ENCODE measurements at regions not wholly inside any gene's neighbourhood (a gene's known extent, or its start where the extent isn't known, plus 50 kb on each side); places are given as distances from the start of the nearest gene placed in this dataset.

DNA sequence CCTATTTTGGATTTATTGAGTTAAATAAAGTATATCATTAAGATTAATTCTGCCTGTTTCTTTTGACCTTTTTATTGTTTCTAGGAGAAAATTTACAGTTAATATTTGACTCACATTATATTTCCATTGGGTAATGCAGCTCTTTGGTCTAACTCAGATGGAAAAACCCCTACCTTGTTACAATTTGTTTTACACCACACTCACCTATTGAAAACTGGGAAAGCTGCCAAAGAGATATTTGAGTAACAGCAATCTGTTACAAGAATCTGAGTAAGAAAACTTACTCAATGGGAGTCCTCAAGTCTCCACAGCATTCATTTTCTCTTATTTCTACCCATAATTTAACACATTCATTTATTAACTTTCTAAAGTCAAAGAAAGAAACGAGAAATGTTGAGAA, 108.0 kb upstream of the TLL1 start:
- TF ChIP-seq, protein P1, sequence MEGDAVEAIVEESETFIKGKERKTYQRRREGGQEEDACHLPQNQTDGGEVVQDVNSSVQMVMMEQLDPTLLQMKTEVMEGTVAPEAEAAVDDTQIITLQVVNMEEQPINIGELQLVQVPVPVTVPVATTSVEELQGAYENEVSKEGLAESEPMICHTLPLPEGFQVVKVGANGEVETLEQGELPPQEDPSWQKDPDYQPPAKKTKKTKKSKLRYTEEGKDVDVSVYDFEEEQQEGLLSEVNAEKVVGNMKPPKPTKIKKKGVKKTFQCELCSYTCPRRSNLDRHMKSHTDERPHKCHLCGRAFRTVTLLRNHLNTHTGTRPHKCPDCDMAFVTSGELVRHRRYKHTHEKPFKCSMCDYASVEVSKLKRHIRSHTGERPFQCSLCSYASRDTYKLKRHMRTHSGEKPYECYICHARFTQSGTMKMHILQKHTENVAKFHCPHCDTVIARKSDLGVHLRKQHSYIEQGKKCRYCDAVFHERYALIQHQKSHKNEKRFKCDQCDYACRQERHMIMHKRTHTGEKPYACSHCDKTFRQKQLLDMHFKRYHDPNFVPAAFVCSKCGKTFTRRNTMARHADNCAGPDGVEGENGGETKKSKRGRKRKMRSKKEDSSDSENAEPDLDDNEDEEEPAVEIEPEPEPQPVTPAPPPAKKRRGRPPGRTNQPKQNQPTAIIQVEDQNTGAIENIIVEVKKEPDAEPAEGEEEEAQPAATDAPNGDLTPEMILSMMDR (IDR thresholded peaks at IDR 0.05; ENCODE audit: control extremely low read depth, extremely low read depth, low read depth, missing control alignments): no peak
- ChIA-PET POLR2A (no interaction called here), CTCF (interaction anchor here (0.7 to 1.8 kb wide), 2 partner anchors 12 to 27 kb away, joined by 3 to 4 read pairs; no protein-coding TSS in a partner anchor)
- no peak for DNase-seq (ENCODE audit: extremely low spot score)

DNA sequence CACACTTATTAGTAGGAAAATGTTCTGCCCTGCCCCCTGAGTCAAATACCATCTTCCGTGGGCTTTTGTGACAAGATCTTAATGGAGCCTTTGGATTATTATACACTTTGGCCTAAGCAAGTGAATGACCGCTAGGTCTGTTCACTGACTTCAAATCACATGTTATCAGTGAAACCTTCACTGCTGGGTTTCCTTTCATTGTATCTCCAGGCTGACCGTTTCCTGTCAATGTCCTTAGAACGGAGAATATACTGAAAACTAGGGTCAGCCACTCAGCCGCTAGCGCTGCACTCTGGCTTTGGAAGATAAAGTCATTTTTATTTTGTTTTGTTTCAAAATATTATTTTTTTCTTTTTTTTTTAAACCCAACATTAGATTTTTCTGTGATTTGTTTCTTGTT, 107.0 kb upstream of the TLL1 start:
- TF ChIP-seq, protein P1 (IDR thresholded peaks at IDR 0.05; ENCODE audit: control extremely low read depth, extremely low read depth, low read depth, missing control alignments): no peak
- DNase-seq (ENCODE audit: extremely low spot score): no peak
- POLR2A ChIA-PET: no interaction called here
- CTCF ChIA-PET: interaction anchor here (1.1 to 1.8 kb wide), 3 partner anchors 16 to 27 kb away, joined by 3 to 4 read pairs (median 4); no protein-coding TSS in a partner anchor

- ChIA-PET POLR2A (no interaction called here), CTCF (interaction anchor here (1.1 to 1.8 kb wide), 4 partner anchors 15 to 45 kb away, joined by 3 to 4 read pairs (median 4); no protein-coding TSS in a partner anchor)
- TF ChIP-seq, protein P1 (IDR thresholded peaks at IDR 0.05; ENCODE audit: control extremely low read depth, extremely low read depth, low read depth, missing control alignments): no peak
- no peak for DNase-seq (ENCODE audit: extremely low spot score)
These were observed 106.1 kb upstream of the TLL1 start for GRCh38 chr4:165766976-165767375.

DNA sequence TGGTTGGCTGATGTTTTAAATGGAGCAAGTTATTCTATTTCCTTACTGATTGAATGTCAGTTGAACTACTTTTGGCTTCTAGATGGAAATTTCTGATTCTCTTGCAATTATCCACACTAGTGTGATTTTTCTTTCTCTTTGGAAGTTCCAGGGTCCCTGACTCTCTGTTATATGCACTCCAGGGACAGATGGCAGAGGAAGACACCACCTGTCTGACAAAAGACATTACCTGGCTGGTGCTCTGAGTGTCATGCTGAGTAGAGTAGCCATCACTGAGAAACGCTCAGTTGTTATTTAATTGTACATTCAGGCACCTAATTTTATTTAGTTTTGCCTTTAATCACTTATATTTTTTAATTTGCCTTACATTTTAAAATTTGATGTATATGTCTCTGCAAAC, 105.4 kb upstream of the TLL1 start:
- TF ChIP-seq, protein P1 (IDR thresholded peaks at IDR 0.05; ENCODE audit: control extremely low read depth, extremely low read depth, low read depth, missing control alignments): no peak
- ChIA-PET POLR2A (no interaction called here), CTCF (interaction anchor here (1.2 kb wide), 1 partner anchor 44 kb away, joined by 3 read pairs; no protein-coding TSS in a partner anchor)
- no peak for DNase-seq (ENCODE audit: extremely low spot score)

DNA sequence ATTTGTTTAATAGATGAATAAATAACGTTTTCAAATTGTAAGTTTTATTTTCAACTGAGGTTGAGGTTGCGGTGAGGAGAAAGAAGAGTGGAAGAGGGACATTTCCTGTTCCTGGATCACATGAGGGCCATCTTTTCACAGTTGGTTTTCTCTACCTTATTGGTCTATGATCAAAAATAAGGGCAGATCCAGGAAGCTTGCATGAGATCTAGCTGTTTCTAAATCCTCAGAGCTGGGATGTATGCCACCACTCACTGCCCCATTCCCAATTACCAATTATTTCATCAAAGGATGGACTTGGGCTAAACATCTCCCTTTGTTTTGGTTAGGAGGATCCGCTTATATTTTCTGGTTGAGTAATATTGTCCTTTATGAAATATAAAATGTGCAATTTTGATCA, 104.8 kb upstream of the TLL1 start:
- DNase-seq (ENCODE audit: extremely low spot score): no peak
- ChIA-PET POLR2A (no interaction called here), CTCF (no interaction called here)
- TF ChIP-seq, protein P1 (IDR thresholded peaks at IDR 0.05; ENCODE audit: control extremely low read depth, extremely low read depth, low read depth, missing control alignments): no peak

- TF ChIP-seq, protein P1 (IDR thresholded peaks at IDR 0.05; ENCODE audit: control extremely low read depth, extremely low read depth, low read depth, missing control alignments): no peak
- CTCF ChIA-PET: no interaction called here
- no peak for DNase-seq (ENCODE audit: extremely low spot score)
- POLR2A ChIA-PET: no interaction called here
These were observed 98.7 kb upstream of the TLL1 start for GRCh38 chr4:165774326-165774725.

Data from GM10248 (cell line).